Fibroblast of the aortic adventitia (primary cell): ENCODE measurements at regions not wholly inside any gene's neighbourhood (a gene's known extent, or its start where the extent isn't known, plus 50 kb on each side); places are given as distances from the start of the nearest gene placed in this dataset.
A peak's percentile ranks its signal among the peaks of the same experiment; 100 is the strongest.

Experiments used
- DNase-seq: peaks from one replicate; pipeline ENCODE4 v3.0.0-alpha.2; 2010; ENCODE audit warnings: low read depth
- H3K4me3 ChIP-seq: 2 replicates; pipeline ENCODE4 v1.5.1; 2011; ENCODE audit warnings: low read depth, mild to moderate bottlenecking, control low read depth, low read length, moderate library complexity
- TF ChIP-seq, protein P1 (sequence below): IDR thresholded peaks from 2 replicates; pipeline ENCODE4 v1.5.1; 2011; ENCODE audit warnings: mild to moderate bottlenecking, low read length, control low read depth, inconsistent platforms; ENCODE audit not compliant: insufficient read depth

DNA sequence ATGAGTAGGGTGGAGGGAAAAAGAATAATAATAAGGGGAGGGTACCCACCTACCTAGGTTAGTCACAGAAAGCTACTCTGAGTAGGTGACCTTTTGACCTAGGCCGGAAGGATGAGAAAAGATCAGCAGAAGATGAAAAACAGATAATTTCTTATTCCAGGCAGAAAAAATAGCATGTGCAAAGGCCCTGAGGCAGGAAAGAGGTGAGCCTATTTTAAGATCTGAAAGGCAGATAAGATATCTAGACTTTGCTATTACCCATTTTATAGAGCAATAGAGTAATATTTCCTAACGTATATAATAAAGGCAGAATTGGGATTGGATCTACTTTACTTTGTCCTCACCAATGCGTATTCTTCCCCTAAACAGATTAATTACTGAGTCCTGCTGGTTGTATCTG lies 393.9 kb upstream of the MPDZ start:
- TF ChIP-seq, protein P1, sequence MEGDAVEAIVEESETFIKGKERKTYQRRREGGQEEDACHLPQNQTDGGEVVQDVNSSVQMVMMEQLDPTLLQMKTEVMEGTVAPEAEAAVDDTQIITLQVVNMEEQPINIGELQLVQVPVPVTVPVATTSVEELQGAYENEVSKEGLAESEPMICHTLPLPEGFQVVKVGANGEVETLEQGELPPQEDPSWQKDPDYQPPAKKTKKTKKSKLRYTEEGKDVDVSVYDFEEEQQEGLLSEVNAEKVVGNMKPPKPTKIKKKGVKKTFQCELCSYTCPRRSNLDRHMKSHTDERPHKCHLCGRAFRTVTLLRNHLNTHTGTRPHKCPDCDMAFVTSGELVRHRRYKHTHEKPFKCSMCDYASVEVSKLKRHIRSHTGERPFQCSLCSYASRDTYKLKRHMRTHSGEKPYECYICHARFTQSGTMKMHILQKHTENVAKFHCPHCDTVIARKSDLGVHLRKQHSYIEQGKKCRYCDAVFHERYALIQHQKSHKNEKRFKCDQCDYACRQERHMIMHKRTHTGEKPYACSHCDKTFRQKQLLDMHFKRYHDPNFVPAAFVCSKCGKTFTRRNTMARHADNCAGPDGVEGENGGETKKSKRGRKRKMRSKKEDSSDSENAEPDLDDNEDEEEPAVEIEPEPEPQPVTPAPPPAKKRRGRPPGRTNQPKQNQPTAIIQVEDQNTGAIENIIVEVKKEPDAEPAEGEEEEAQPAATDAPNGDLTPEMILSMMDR, result no peak
- no peak overlapping the region for H3K4me3 ChIP-seq
- DNase-seq, result no peak

DNA sequence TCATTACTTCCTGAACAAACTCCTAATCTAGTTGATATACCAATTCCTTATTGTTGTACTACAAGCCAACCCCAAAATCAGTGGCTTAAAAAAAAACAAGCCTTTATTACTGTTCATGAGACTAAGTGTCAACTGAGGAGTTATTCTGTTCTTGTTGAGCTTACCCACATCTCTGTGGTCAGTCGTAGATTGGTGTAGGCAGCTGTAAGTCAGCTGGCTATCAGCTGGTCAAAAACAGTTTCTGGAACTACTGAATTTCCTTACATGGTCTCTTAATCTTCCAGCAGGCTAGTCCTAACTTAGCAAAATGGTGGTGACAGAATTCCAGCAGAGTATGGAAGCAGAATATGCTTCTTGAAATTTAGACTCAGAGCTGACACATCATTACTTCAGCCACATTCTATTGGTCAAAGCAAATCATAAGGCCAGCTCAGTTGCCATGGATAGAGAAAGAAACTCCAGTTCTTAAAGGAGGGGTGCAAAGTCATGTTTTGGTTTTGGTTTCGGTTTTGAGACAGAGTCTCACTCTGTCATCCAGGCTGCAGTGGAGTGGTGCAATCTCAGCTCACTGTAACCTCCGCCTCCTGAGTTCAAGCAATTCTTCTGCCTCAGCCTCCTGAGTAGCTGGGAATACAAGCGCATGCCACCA lies 386.1 kb upstream of the MPDZ start:
- DNase-seq, result peak; percentile 57
- TF ChIP-seq, protein P1, result no peak
- H3K4me3 ChIP-seq, result no peak overlapping the region

DNA sequence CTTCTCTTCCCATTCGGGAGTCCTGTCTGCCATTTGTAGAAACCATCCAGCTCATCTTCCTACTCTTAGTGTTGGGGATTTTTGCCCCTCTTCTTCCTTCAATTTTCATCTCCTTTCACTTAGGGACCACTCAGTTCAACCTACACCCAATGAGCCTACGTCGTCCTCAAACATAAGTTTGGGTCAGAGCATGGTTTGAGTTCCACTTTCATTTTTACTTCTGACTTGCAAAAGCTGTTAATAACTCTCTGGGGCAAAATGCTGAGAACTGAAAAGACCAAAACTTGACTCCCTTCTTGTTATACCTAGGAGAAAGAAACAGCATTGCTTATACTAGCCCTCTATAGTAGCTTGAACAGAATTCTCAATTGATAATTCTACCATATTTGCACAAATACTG lies 381.5 kb upstream of the MPDZ start:
- no peak overlapping the region for H3K4me3 ChIP-seq
- TF ChIP-seq, protein P1, result no peak

DNA sequence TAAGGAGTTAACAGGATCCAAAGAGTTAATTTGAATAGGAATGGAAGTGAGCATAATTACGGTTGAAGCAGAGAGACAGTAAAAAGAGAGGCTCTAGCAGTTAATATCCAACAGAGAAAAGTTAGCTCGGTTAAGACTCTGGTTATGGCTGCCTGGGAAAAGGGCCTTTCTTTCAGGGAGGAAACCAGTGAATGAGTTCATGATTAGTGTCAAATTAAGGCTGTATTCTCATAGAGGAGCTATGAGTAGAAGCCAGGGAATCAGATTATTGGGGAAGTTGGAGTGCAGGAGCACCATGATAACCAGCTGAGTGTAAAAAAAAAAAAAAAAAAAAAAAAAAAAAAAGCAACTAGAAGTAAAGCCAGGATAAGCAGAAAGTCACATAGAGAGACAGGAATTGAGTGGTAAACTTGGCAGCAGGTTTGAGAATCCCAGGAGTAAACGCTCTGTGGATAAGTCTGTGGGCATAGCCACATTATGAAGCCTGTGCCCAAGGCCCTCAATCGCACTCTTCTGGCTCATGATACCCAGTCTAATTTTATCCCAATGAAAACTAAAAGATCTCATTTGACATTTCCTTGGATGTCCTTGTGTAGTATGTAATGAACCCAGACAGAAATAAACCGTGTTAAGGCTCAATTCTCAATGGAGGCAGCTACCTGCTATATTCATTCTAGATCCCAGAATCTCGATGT lies 372.6 kb upstream of the MPDZ start:
- TF ChIP-seq, protein P1, result no peak
- DNase-seq, result peak; percentile 32
- H3K4me3 ChIP-seq, result no peak overlapping the region

More for the DNA sequence above, 381.5 kb upstream of the MPDZ start:
- DNase-seq, result no peak

DNA sequence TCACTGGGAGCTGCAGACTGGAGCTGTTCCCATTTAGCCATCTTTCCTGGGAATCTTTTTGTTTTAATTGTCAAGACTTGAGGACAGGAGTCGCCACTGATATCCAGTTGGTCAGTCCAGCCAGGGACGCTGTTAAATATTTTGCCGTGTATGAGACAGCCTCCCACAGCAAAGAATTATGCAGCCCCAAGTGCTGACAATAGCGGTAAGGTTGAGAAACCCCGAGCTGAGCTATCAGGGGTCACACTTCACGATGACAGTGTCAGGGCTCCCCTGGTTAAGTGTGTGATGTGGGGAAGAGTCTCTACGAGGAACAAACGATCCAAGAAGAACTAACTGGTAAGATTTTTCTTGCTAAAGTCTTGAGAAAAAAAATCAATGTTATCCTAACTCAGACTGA lies 372.0 kb upstream of the MPDZ start:
- H3K4me3 ChIP-seq, result no peak overlapping the region
- TF ChIP-seq, protein P1, result no peak
- DNase-seq, result no peak

DNA sequence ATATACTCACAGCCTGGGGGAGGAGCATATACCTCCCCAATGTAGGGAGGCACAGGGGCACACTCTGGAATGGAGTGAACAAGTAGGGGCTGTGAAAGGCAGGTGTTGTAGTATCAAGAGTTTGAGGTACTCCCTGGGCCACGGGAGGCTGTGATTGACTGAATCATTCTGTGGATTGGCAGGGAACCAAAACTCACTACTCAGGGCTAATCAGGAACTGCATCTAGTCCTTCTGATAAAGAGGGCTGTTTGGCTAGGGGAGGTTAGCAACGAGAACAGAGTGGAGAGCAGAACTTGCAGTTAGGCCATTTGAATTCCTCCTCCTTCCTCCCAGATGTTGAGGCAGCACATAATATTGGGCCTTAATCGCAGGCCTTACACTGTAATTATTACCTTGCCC lies 369.2 kb upstream of the MPDZ start:
- no peak overlapping the region for H3K4me3 ChIP-seq
- TF ChIP-seq, protein P1, result no peak
- DNase-seq, result no peak
